GM12891 (cell line): ENCODE measurements at regions not wholly inside any gene's neighbourhood (a gene's known extent, or its start where the extent isn't known, plus 50 kb on each side); places are given as distances from the start of the nearest gene placed in this dataset.

ENCODE experiments used
- PAX5 ChIP-seq: IDR thresholded peaks from 2 replicates; pipeline ENCODE4 v1.6.1; 2011; ENCODE audit warnings: low read length, moderate library complexity, mild to moderate bottlenecking; ENCODE audit not compliant: insufficient read depth, severe bottlenecking
- POLR2A ChIP-seq: IDR thresholded peaks from 2 replicates; pipeline ENCODE4 v1.6.1; 2011; ENCODE audit warnings: low read depth, low read length, control low read depth

DNA sequence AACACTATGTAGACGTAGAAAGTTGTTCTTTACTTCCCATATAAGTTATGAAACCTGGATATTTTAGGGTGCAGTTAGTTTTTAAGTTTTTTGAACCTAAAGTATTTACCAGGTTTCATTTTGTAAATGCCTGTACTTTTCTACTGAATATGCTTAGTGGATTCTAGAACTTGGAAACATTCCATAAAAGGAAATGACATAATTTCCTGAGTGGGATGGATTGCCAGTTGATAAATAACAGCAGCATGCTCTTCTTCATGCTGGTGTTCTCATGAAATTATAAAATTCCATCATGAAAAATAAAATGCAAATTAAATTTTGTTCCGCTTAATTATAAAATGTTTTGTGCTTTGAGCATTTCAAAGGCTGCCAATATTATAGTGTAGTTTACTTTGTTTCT is 362.2 kb upstream of the PCDH20 start:
- TF ChIP-seq PAX5 (no peak), POLR2A (no peak)
